ENCODE measurements at regions not wholly inside any gene's neighbourhood (a gene's known extent, or its start where the extent isn't known, plus 50 kb on each side); places are given as distances from the start of the nearest gene placed in this dataset.
A peak's percentile ranks its signal among the peaks of the same experiment; 100 is the strongest.

DNA sequence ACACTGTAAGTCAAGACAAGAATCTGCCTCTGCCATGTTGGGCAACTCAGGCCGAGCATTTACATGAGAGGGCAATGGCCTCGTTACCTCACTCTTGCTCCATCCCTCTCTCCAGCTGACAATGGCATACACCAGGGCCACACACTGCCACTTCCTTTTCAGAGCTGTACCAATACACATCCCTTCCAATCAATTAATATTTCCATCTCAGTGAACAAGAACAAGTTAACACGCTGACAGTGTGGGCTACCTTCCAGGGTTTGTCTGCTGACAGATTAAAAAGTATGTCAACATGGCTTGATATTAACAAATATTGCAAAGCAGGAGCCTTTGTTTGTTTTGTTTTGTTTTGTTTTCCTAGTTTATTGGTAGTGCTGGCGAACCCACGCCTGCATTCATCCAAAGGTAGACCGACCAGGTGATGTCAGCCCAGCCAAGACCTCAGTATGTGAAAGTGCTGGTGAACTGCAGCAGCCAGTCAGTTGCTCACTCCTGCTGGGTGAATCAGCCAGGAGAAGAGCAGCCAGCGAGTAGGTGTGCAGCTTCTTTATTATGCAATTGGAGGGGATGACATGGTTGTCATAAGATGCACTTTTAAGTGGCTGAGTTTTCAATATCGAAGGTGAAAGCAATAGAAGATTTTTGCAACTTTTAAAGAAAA, 487.3 kb upstream of the JARID2 start:
- Histone ChIP-seq H3K4me1 (ENCODE audit: control insufficient read depth, insufficient read depth, low read depth, low read length) (no peaks in the 10 kb centered on the region), H3K4me2 (ENCODE audit: low read length, poor library complexity, severe bottlenecking) (no peak overlapping the region), H3K27me3 (ENCODE audit: control insufficient read depth in 1 of 2, insufficient read depth in 1 of 2, low read length in 2 of 2) (no peaks in the 10 kb centered on the region), H3K23ac (ENCODE audit: low read length in 2 of 2) (no peak overlapping the region), H2BK120ac (ENCODE audit: low read depth, low read length) (no peak overlapping the region), H3K18ac (ENCODE audit: low read depth in 1 of 2, low read length in 2 of 2) (no peak overlapping the region), H3K79me1 (replicated peaks; ENCODE audit: low read length, poor library complexity, severe bottlenecking) (no peaks in the 10 kb centered on the region), H2AFZ (ENCODE audit: low read depth, low read length) (no peak overlapping the region), H3K4me3 (ENCODE audit: insufficient read depth in 1 of 2, low read depth in 1 of 2, low read length in 2 of 2) (no peak overlapping the region), H3K36me3 (ENCODE audit: control insufficient read depth in 1 of 2, insufficient read depth in 2 of 2, low read depth in 1 of 2, low read length in 2 of 2) (no peaks in the 10 kb centered on the region), H2BK12ac (ENCODE audit: low read length in 2 of 2) (no peak overlapping the region), H2BK5ac (ENCODE audit: low read depth, low read length, poor library complexity, severe bottlenecking) (no peak overlapping the region), H4K8ac (ENCODE audit: low read length) (no peak overlapping the region), H2AK5ac (ENCODE audit: low read length, severe bottlenecking) (no peak overlapping the region), H4K91ac (ENCODE audit: low read length) (no peak overlapping the region), H3K14ac (ENCODE audit: low read length in 2 of 2) (no peak overlapping the region), H3K4ac (ENCODE audit: low read depth in 1 of 2, low read length in 2 of 2) (no peak overlapping the region), H3K9me3 (ENCODE audit: control insufficient read depth, low read length) (no peaks in the 10 kb centered on the region), H3K9ac (ENCODE audit: low read length) (no peak overlapping the region), H3K27ac (ENCODE audit: low read length, poor library complexity, severe bottlenecking) (no peak overlapping the region), H2BK15ac (ENCODE audit: low read depth, poor library complexity, severe bottlenecking) (no peak overlapping the region)
- WGBS = 91% methylated on average over 8 of the region's 8 CpGs
- DNase-seq = no peak

DNA sequence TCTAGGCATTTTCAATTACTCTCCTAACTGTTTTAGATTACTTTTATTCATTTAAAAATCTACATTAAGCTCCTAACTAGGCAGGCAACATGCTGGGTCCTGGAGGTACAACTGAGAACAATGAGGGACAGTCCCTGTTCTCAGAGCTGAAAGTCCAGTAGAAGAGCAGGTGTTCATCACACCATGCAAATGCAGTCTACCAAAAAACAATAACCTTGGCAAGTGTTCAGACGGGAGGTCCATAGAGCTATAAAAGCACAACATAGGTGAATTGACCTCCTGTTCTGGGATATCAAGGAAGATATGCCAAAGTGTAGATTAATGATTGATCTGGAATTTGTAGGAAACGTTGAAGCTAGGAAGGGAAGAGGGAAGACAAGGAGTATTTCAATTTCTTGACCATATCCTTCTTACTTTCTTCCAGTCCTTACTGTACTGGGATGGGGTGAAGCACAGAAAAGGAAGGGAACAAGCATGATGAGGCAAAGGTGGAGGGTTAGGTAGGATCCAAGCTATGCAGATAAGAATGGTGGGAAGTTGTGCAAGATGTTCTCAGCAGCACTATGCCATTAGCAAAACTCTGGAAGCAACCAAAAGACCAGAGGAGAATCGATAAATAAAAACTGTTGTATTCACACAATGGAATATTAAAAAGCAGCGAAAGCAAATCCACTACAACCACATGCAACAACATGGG, 485.7 kb upstream of the JARID2 start:
- no peak overlapping the region for H2BK5ac ChIP-seq (ENCODE audit: low read depth, low read length, poor library complexity, severe bottlenecking)
- H3K4me1 ChIP-seq (ENCODE audit: control insufficient read depth, insufficient read depth, low read depth, low read length) = no peaks in the 10 kb centered on the region
- no peak overlapping the region for H3K18ac ChIP-seq (ENCODE audit: low read depth in 1 of 2, low read length in 2 of 2)
- H2BK12ac ChIP-seq (ENCODE audit: low read length in 2 of 2) = no peak overlapping the region
- no peaks in the 10 kb centered on the region for H3K9me3 ChIP-seq (ENCODE audit: control insufficient read depth, low read length)
- no peak overlapping the region for H4K91ac ChIP-seq (ENCODE audit: low read length)
- no peaks in the 10 kb centered on the region for H3K36me3 ChIP-seq (ENCODE audit: control insufficient read depth in 1 of 2, insufficient read depth in 2 of 2, low read depth in 1 of 2, low read length in 2 of 2)
- no peak overlapping the region for H3K23ac ChIP-seq (ENCODE audit: low read length in 2 of 2)
- H3K79me1 ChIP-seq (replicated peaks; ENCODE audit: low read length, poor library complexity, severe bottlenecking) = no peaks in the 10 kb centered on the region
- H3K27me3 ChIP-seq (ENCODE audit: control insufficient read depth in 1 of 2, insufficient read depth in 1 of 2, low read length in 2 of 2) = no peaks in the 10 kb centered on the region
- no peak overlapping the region for H3K4me3 ChIP-seq (ENCODE audit: insufficient read depth in 1 of 2, low read depth in 1 of 2, low read length in 2 of 2)
- H2BK120ac ChIP-seq (ENCODE audit: low read depth, low read length) = no peak overlapping the region
- no peak overlapping the region for H3K4ac ChIP-seq (ENCODE audit: low read depth in 1 of 2, low read length in 2 of 2)
- H3K9ac ChIP-seq (ENCODE audit: low read length) = no peak overlapping the region
- no peak overlapping the region for H3K14ac ChIP-seq (ENCODE audit: low read length in 2 of 2)
- DNase-seq = no peak
- no peak overlapping the region for H2AFZ ChIP-seq (ENCODE audit: low read depth, low read length)
- no peak overlapping the region for H2AK5ac ChIP-seq (ENCODE audit: low read length, severe bottlenecking)
- no peak overlapping the region for H2BK15ac ChIP-seq (ENCODE audit: low read depth, poor library complexity, severe bottlenecking)
- no peak overlapping the region for H4K8ac ChIP-seq (ENCODE audit: low read length)
- no peak overlapping the region for H3K27ac ChIP-seq (ENCODE audit: low read length, poor library complexity, severe bottlenecking)
- no peak overlapping the region for H3K4me2 ChIP-seq (ENCODE audit: low read length, poor library complexity, severe bottlenecking)
- WGBS = 94% methylated on average over 3 of the region's 4 CpGs

DNA sequence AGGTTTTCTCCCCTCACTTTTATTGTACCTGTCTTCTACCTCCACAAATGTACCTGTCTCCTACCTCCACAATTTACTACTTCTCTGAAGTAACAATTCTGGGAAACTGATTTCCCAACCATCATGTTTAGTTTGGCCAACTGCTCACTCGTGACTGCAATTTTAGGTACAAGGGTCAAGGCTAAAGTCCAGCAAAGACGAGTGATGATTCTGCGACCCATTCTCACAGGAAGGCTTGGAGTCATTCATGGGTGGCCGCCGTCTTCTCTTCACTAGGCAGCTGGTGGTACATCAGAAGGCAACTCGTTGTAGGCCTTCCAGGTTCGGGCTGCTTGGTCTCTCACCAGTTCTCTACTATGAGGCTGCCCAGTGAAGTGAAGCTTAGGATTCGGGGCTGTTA, 483.8 kb upstream of the JARID2 start:
- Histone ChIP-seq H3K9ac (ENCODE audit: low read length) (no peak overlapping the region), H2BK15ac (ENCODE audit: low read depth, poor library complexity, severe bottlenecking) (no peak overlapping the region), H3K4ac (ENCODE audit: low read depth in 1 of 2, low read length in 2 of 2) (no peak overlapping the region), H4K91ac (ENCODE audit: low read length) (no peak overlapping the region), H2BK5ac (ENCODE audit: low read depth, low read length, poor library complexity, severe bottlenecking) (no peak overlapping the region), H3K27ac (ENCODE audit: low read length, poor library complexity, severe bottlenecking) (no peak overlapping the region), H2AK5ac (ENCODE audit: low read length, severe bottlenecking) (no peak overlapping the region), H3K36me3 (ENCODE audit: control insufficient read depth in 1 of 2, insufficient read depth in 2 of 2, low read depth in 1 of 2, low read length in 2 of 2) (no peaks in the 10 kb centered on the region), H3K4me2 (ENCODE audit: low read length, poor library complexity, severe bottlenecking) (no peak overlapping the region), H3K14ac (ENCODE audit: low read length in 2 of 2) (no peak overlapping the region), H3K79me1 (replicated peaks; ENCODE audit: low read length, poor library complexity, severe bottlenecking) (no peaks in the 10 kb centered on the region), H3K4me1 (ENCODE audit: control insufficient read depth, insufficient read depth, low read depth, low read length) (no peaks in the 10 kb centered on the region), H2BK12ac (ENCODE audit: low read length in 2 of 2) (peak overlapping the region in 1 of 2 experiments; percentile 37), H3K18ac (ENCODE audit: low read depth in 1 of 2, low read length in 2 of 2) (no peak overlapping the region), H4K8ac (ENCODE audit: low read length) (no peak overlapping the region), H3K4me3 (ENCODE audit: insufficient read depth in 1 of 2, low read depth in 1 of 2, low read length in 2 of 2) (no peak overlapping the region), H2BK120ac (ENCODE audit: low read depth, low read length) (no peak overlapping the region), H3K27me3 (ENCODE audit: control insufficient read depth in 1 of 2, insufficient read depth in 1 of 2, low read length in 2 of 2) (no peaks in the 10 kb centered on the region), H3K23ac (ENCODE audit: low read length in 2 of 2) (no peak overlapping the region), H3K9me3 (ENCODE audit: control insufficient read depth, low read length) (no peaks in the 10 kb centered on the region), H2AFZ (ENCODE audit: low read depth, low read length) (no peak overlapping the region)
- 96% methylated on average over 8 of the region's 8 CpGs for WGBS
- DNase-seq = no peak

DNA sequence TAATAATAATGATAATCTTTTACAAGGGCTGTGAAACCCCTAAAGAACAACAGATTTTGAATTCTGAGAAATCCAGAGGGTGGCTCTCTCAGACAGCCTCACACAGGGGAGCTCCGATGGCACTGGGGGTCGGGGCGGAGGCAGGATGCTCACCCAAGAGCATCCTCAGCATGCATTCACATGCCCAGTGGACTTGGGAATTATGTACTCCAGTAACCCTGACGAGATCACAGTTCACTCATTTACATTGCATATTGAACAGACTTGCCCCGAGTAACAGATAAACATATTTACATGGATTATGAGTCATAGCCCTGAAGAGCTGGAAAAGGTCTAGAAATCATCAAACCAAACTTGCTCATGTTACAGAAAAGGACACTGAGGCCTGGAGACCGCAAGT, 482.7 kb upstream of the JARID2 start:
- no peak overlapping the region for H2BK5ac ChIP-seq (ENCODE audit: low read depth, low read length, poor library complexity, severe bottlenecking)
- H3K36me3 ChIP-seq (ENCODE audit: control insufficient read depth in 1 of 2, insufficient read depth in 2 of 2, low read depth in 1 of 2, low read length in 2 of 2) = no peaks in the 10 kb centered on the region
- WGBS = 70% methylated on average over 5 of the region's 6 CpGs
- no peak overlapping the region for H4K8ac ChIP-seq (ENCODE audit: low read length)
- H3K27ac ChIP-seq (ENCODE audit: low read length, poor library complexity, severe bottlenecking) = no peak overlapping the region
- DNase-seq = peak; percentile 74
- no peak overlapping the region for H2AFZ ChIP-seq (ENCODE audit: low read depth, low read length)
- peak overlapping the region in 1 of 2 experiments; percentile 63 for H2BK12ac ChIP-seq (ENCODE audit: low read length in 2 of 2)
- H3K23ac ChIP-seq (ENCODE audit: low read length in 2 of 2) = no peak overlapping the region
- H3K27me3 ChIP-seq (ENCODE audit: control insufficient read depth in 1 of 2, insufficient read depth in 1 of 2, low read length in 2 of 2) = no peaks in the 10 kb centered on the region
- no peak overlapping the region for H2BK120ac ChIP-seq (ENCODE audit: low read depth, low read length)
- no peak overlapping the region for H3K14ac ChIP-seq (ENCODE audit: low read length in 2 of 2)
- no peaks in the 10 kb centered on the region for H3K4me1 ChIP-seq (ENCODE audit: control insufficient read depth, insufficient read depth, low read depth, low read length)
- no peaks in the 10 kb centered on the region for H3K9me3 ChIP-seq (ENCODE audit: control insufficient read depth, low read length)
- H4K91ac ChIP-seq (ENCODE audit: low read length) = no peak overlapping the region
- no peak overlapping the region for H2BK15ac ChIP-seq (ENCODE audit: low read depth, poor library complexity, severe bottlenecking)
- no peak overlapping the region for H3K4me3 ChIP-seq (ENCODE audit: insufficient read depth in 1 of 2, low read depth in 1 of 2, low read length in 2 of 2)
- no peak overlapping the region for H3K4ac ChIP-seq (ENCODE audit: low read depth in 1 of 2, low read length in 2 of 2)
- H3K4me2 ChIP-seq (ENCODE audit: low read length, poor library complexity, severe bottlenecking) = no peak overlapping the region
- no peaks in the 10 kb centered on the region for H3K79me1 ChIP-seq (replicated peaks; ENCODE audit: low read length, poor library complexity, severe bottlenecking)
- H3K18ac ChIP-seq (ENCODE audit: low read depth in 1 of 2, low read length in 2 of 2) = no peak overlapping the region
- no peak overlapping the region for H2AK5ac ChIP-seq (ENCODE audit: low read length, severe bottlenecking)
- no peak overlapping the region for H3K9ac ChIP-seq (ENCODE audit: low read length)

Data from mesenchymal stem cell (in vitro differentiated cells and primary cell).